ENCODE measurements at regions not wholly inside any gene's neighbourhood (a gene's known extent, or its start where the extent isn't known, plus 50 kb on each side); places are given as distances from the start of the nearest gene placed in this dataset.

- Histone ChIP-seq H3K4me3 (no peak overlapping the region), H3K27ac (no peak overlapping the region), H3K4me2 (no peak overlapping the region), H3K27me3 (no peaks in the 10 kb centered on the region), H2AFZ (replicated peaks) (no peak overlapping the region), H3K9ac (no peak overlapping the region), H3K9me3 (ENCODE audit: low read depth) (no peaks in the 10 kb centered on the region), H3F3A (ENCODE audit: low read depth) (no peaks in the 10 kb centered on the region), H3K36me3 (no peaks in the 10 kb centered on the region), H4K20me1 (ENCODE audit: low read depth) (no peaks in the 10 kb centered on the region), H3K4me1 (peaks cover 14% of the 10 kb centered on the region), H3K79me2 (ENCODE audit: low read depth) (no peaks in the 10 kb centered on the region)
- Mint-ChIP-seq H3K4me3 (no peak overlapping the region), H3K36me3 (no peaks in the 10 kb centered on the region), H3K27ac (no peak overlapping the region), H3K27me3 (ENCODE audit: insufficient read depth, low read depth) (peaks cover 9% of the 10 kb centered on the region), H3K9me3 (peaks cover 2% of the 10 kb centered on the region), H3K4me1 (peaks cover 22% of the 10 kb centered on the region)
- DNase-seq (ENCODE audit: low spot score), result no peak
- TF ChIP-seq CTCF (IDR thresholded peaks at IDR 0.05) (no peak), EZH2 (IDR thresholded peaks at IDR 0.05) (no peak), EZH2phosphoT487 (IDR thresholded peaks at IDR 0.05) (no peak)
Measured at GRCh38 chr1:83620016-83620415, 378.9 kb downstream of the TTLL7 start.

GRCh38 chr1:83619170-83619896 is 379.6 kb downstream of the TTLL7 start:
- Histone ChIP-seq H3K36me3 (no peaks in the 10 kb centered on the region), H3K4me1 (peaks cover 8% of the 10 kb centered on the region), H3K27ac (no peak overlapping the region), H3K4me2 (no peak overlapping the region), H3K4me3 (no peak overlapping the region), H3K27me3 (no peaks in the 10 kb centered on the region), H2AFZ (replicated peaks) (no peak overlapping the region), H3K79me2 (ENCODE audit: low read depth) (no peaks in the 10 kb centered on the region), H3F3A (ENCODE audit: low read depth) (no peaks in the 10 kb centered on the region), H3K9me3 (ENCODE audit: low read depth) (no peaks in the 10 kb centered on the region), H3K9ac (no peak overlapping the region), H4K20me1 (ENCODE audit: low read depth) (no peaks in the 10 kb centered on the region)
- DNase-seq (ENCODE audit: low spot score), result no peak
- Mint-ChIP-seq H3K27me3 (ENCODE audit: insufficient read depth, low read depth) (peaks cover 9% of the 10 kb centered on the region), H3K9me3 (peaks cover 2% of the 10 kb centered on the region), H3K27ac (no peak overlapping the region), H3K4me3 (no peak overlapping the region), H3K4me1 (peaks cover 17% of the 10 kb centered on the region), H3K36me3 (no peaks in the 10 kb centered on the region)
- no peak for TF ChIP-seq EZH2 (IDR thresholded peaks at IDR 0.05)
- no peak for TF ChIP-seq CTCF (IDR thresholded peaks at IDR 0.05)
- no peak for TF ChIP-seq EZH2phosphoT487 (IDR thresholded peaks at IDR 0.05)

GRCh38 chr1:83617883-83618282 is 381.0 kb downstream of the TTLL7 start:
- H3K4me2 ChIP-seq, result no peak overlapping the region
- no peak for DNase-seq (ENCODE audit: low spot score)
- H3K36me3 Mint-ChIP-seq, result no peaks in the 10 kb centered on the region

More at GRCh38 chr1:83617883-83618282, 381.0 kb downstream of the TTLL7 start:
- H3K27ac Mint-ChIP-seq, result no peak overlapping the region
- H3K27me3 ChIP-seq, result no peaks in the 10 kb centered on the region
- no peak overlapping the region for H3K27ac ChIP-seq
- peaks cover 8% of the 10 kb centered on the region for H3K27me3 Mint-ChIP-seq (ENCODE audit: insufficient read depth, low read depth)
- no peaks in the 10 kb centered on the region for H3K36me3 ChIP-seq
- H4K20me1 ChIP-seq (ENCODE audit: low read depth), result no peaks in the 10 kb centered on the region
- no peaks in the 10 kb centered on the region for H3K79me2 ChIP-seq (ENCODE audit: low read depth)
- H3K9me3 Mint-ChIP-seq, result peaks cover 2% of the 10 kb centered on the region
- peaks cover 6% of the 10 kb centered on the region for H3K4me1 ChIP-seq
- peak overlapping the region; percentile 22 for H2AFZ ChIP-seq (replicated peaks)
- H3K9ac ChIP-seq, result no peak overlapping the region
- H3F3A ChIP-seq (ENCODE audit: low read depth), result no peaks in the 10 kb centered on the region
- H3K4me3 Mint-ChIP-seq, result no peak overlapping the region
- peaks cover 13% of the 10 kb centered on the region for H3K4me1 Mint-ChIP-seq
- H3K9me3 ChIP-seq (ENCODE audit: low read depth), result no peaks in the 10 kb centered on the region
- no peak overlapping the region for H3K4me3 ChIP-seq
- TF ChIP-seq CTCF (IDR thresholded peaks at IDR 0.05) (no peak), EZH2 (IDR thresholded peaks at IDR 0.05) (no peak), EZH2phosphoT487 (IDR thresholded peaks at IDR 0.05) (no peak)
